HEK293 (cell line): ENCODE measurements at regions not wholly inside any gene's neighbourhood (a gene's known extent, or its start where the extent isn't known, plus 50 kb on each side); places are given as distances from the start of the nearest gene placed in this dataset.

Experiments used
- CTCF ChIA-PET: fragments of 350-600 bp; formaldehyde crosslinking; extraction: SDS; loops from one replicate; lab custom pipeline; 2021; ENCODE audit warnings: antibody characterized with exemption; lab: Yijun Ruan, JAX
- POLR2A ChIA-PET: fragments of 300-600 bp; formaldehyde crosslinking; extraction: SDS; loops from one replicate; lab custom pipeline; 2020; ENCODE audit warnings: antibody characterized with exemption, inconsistent platforms; lab: Yijun Ruan, JAX
- H3K27ac ChIP-seq: fragments of 200-500 bp; sonication (Bioruptor generic); 2 replicates; pipeline ENCODE4 v1.5.1; 2014; ENCODE audit warnings: low read depth, low read length, control low read depth, inconsistent platforms; ENCODE audit errors: extremely low read depth
- H3K36me3 ChIP-seq, 2 experiments: fragments of 200-500 bp in 1 of 2; sonication (Bioruptor generic) in 1 of 2; 1 replicate in 1 of 2; 2 replicates in 1 of 2; pipeline ENCODE4 v1.5.1; 2014 to 2017; ENCODE audit warnings: inconsistent platforms in 2 of 2, low read length in 2 of 2; ENCODE audit not compliant: control insufficient read depth in 2 of 2, insufficient read depth in 1 of 2
- H3K4me1 ChIP-seq: fragments of 200-500 bp; sonication (Bioruptor generic); 2 replicates; pipeline ENCODE4 v1.5.1; 2014; ENCODE audit warnings: mild to moderate bottlenecking, low read length, inconsistent platforms; ENCODE audit not compliant: control insufficient read depth, insufficient read depth
- H3K4me3 ChIP-seq: 2 replicates; pipeline ENCODE4 v1.5.1; 2011; ENCODE audit warnings: low read depth, mild to moderate bottlenecking, control low read depth, low read length, moderate library complexity
- H3K9me3 ChIP-seq: fragments of 200-500 bp; sonication (Bioruptor generic); 2 replicates; pipeline ENCODE4 v1.5.1; 2014; ENCODE audit warnings: low read depth, low read length, inconsistent platforms; ENCODE audit not compliant: control insufficient read depth, insufficient read depth
- FEZF1 ChIP-seq: fragments of 450-650 bp; formaldehyde crosslinking; IDR thresholded peaks from 2 replicates; pipeline ENCODE4 v1.5.1; 2016; ENCODE audit warnings: missing biosample characterization, missing genetic modification characterization
- PRDM6 ChIP-seq: fragments of 450-650 bp; formaldehyde crosslinking; IDR thresholded peaks from 2 replicates; pipeline ENCODE4 v1.5.1; 2017; ENCODE audit warnings: missing biosample characterization, missing genetic modification characterization
- SP3 ChIP-seq: fragments of 450-650 bp; formaldehyde crosslinking; IDR thresholded peaks from 2 replicates; pipeline ENCODE4 v1.5.1; 2016; ENCODE audit warnings: missing biosample characterization, missing genetic modification characterization
- TCF7L2 ChIP-seq: IDR thresholded peaks from 2 replicates; pipeline ENCODE4 v1.6.1; 2011; ENCODE audit warnings: low read depth, mild to moderate bottlenecking, inconsistent platforms, low read length, moderate library complexity, borderline replicate concordance
- ZFP3 ChIP-seq: fragments of 450-650 bp; formaldehyde crosslinking; IDR thresholded peaks from 2 replicates; pipeline ENCODE4 v1.5.1; 2016; ENCODE audit warnings: low read depth, missing biosample characterization, missing genetic modification characterization
- ZNF138 ChIP-seq: fragments of 450-650 bp; formaldehyde crosslinking; IDR thresholded peaks from 2 replicates; pipeline ENCODE4 v1.5.1; 2016; ENCODE audit warnings: missing biosample characterization, missing genetic modification characterization, borderline replicate concordance
- ZNF148 ChIP-seq: fragments of 450-650 bp; formaldehyde crosslinking; IDR thresholded peaks from 2 replicates; pipeline ENCODE4 v1.5.0; 2017; ENCODE audit warnings: missing biosample characterization, missing genetic modification characterization, borderline replicate concordance
- ZNF26 ChIP-seq: fragments of 450-650 bp; formaldehyde crosslinking; IDR thresholded peaks from 2 replicates; pipeline ENCODE4 v1.5.1; 2016; ENCODE audit warnings: missing biosample characterization, missing genetic modification characterization
- ZNF292 ChIP-seq: fragments of 450-650 bp; formaldehyde crosslinking; IDR thresholded peaks from 2 replicates; pipeline ENCODE4 v1.5.1; 2016; ENCODE audit warnings: low read depth, missing biosample characterization, missing genetic modification characterization, borderline replicate concordance
- ZNF311 ChIP-seq: fragments of 450-650 bp; formaldehyde crosslinking; IDR thresholded peaks from 2 replicates; pipeline ENCODE4 v1.5.1; 2017; ENCODE audit warnings: missing biosample characterization, missing genetic modification characterization, borderline replicate concordance
- ZNF354C ChIP-seq: fragments of 450-650 bp; formaldehyde crosslinking; IDR thresholded peaks from 2 replicates; pipeline ENCODE4 v1.5.1; 2016; ENCODE audit warnings: missing biosample characterization, missing genetic modification characterization, low read depth, borderline replicate concordance
- ZNF394 ChIP-seq: fragments of 450-650 bp; formaldehyde crosslinking; IDR thresholded peaks from 2 replicates; pipeline ENCODE4 v1.5.1; 2016; ENCODE audit warnings: missing biosample characterization, missing genetic modification characterization, mild to moderate bottlenecking, moderate library complexity, borderline replicate concordance
- ZNF423 ChIP-seq: fragments of 450-650 bp; formaldehyde crosslinking; IDR thresholded peaks from 2 replicates; pipeline ENCODE4 v1.5.1; 2016; ENCODE audit warnings: missing biosample characterization, missing genetic modification characterization
- ZNF473 ChIP-seq: fragments of 450-650 bp; formaldehyde crosslinking; IDR thresholded peaks from 2 replicates; pipeline ENCODE4 v1.5.1; 2017; ENCODE audit warnings: missing biosample characterization, missing genetic modification characterization
- ZNF677 ChIP-seq: fragments of 450-650 bp; IDR thresholded peaks from 2 replicates; pipeline ENCODE4 v1.5.0; 2018; ENCODE audit warnings: missing biosample characterization, mild to moderate bottlenecking, missing genetic modification characterization, moderate library complexity
- ZNF704 ChIP-seq: fragments of 450-650 bp; formaldehyde crosslinking; IDR thresholded peaks from 2 replicates; pipeline ENCODE4 v1.5.1; 2016; ENCODE audit warnings: missing biosample characterization, missing genetic modification characterization
- ZNF707 ChIP-seq: fragments of 450-650 bp; formaldehyde crosslinking; IDR thresholded peaks from 2 replicates; pipeline ENCODE4 v1.5.1; 2016; ENCODE audit warnings: missing biosample characterization, missing genetic modification characterization
- ZNF843 ChIP-seq: fragments of 450-650 bp; formaldehyde crosslinking; IDR thresholded peaks from 2 replicates; pipeline ENCODE4 v1.5.1; 2016; ENCODE audit warnings: missing biosample characterization, missing genetic modification characterization
- ZSCAN18 ChIP-seq: fragments of 450-650 bp; formaldehyde crosslinking; IDR thresholded peaks from 2 replicates; pipeline ENCODE4 v1.5.1; 2016; ENCODE audit warnings: missing biosample characterization, missing genetic modification characterization
- ZSCAN30 ChIP-seq: fragments of 450-650 bp; IDR thresholded peaks from 2 replicates; pipeline ENCODE4 v1.5.1; 2018; ENCODE audit warnings: missing biosample characterization, mild to moderate bottlenecking, missing genetic modification characterization, moderate library complexity

- TF ChIP-seq ZNF26 (tag by site-specific recombination): no peak
- TF ChIP-seq ZNF138 (tag by site-specific recombination): no peak
- TF ChIP-seq ZNF311 (tag by site-specific recombination): no peak
- TF ChIP-seq ZNF423 (tag by site-specific recombination): no peak
- no peak for TF ChIP-seq ZNF148
- no peak for TF ChIP-seq ZNF677 (tag by site-specific recombination)
Measured at GRCh38 chr14:66078006-66078405, 408.2 kb upstream of the CCDC196 start (continued).

- Histone ChIP-seq H3K27ac (no peak overlapping the region), H3K4me3 (no peak overlapping the region), H3K4me1 (0 out of 2 replicates have a peak, but pooled peaks cover 3% of the 10 kb centered on the region), H3K36me3 (no peaks in the 10 kb centered on the region), H3K9me3 (no peaks in the 10 kb centered on the region)
- ChIA-PET CTCF (interaction anchor here (1.5 kb wide), 1 partner anchor 12 kb away, joined by 3 read pairs; no protein-coding TSS in a partner anchor), POLR2A (no interaction called here)
- TF ChIP-seq ZNF394 (no peak), ZNF473 (tag by site-specific recombination) (no peak), ZSCAN30 (tag by site-specific recombination) (no peak), ZNF292 (no peak), ZFP3 (tag by site-specific recombination) (no peak)
Measured at GRCh38 chr14:66081594-66082376, 404.4 kb upstream of the CCDC196 start.

- no peaks in the 10 kb centered on the region for H3K4me1 ChIP-seq
- H3K9me3 ChIP-seq: no peaks in the 10 kb centered on the region
- no peaks in the 10 kb centered on the region for H3K36me3 ChIP-seq
- H3K27ac ChIP-seq: no peak overlapping the region
- no peak overlapping the region for H3K4me3 ChIP-seq
- ChIA-PET POLR2A (interaction anchor here (0.7 kb wide), 1 partner anchor 329 kb away, joined by 3 read pairs; no protein-coding TSS in a partner anchor), CTCF (interaction anchor here (0.6 kb wide), 2 partner anchors 125 to 341 kb away, joined by 3 read pairs; no protein-coding TSS in a partner anchor)
- TF ChIP-seq FEZF1 (no peak), ZNF354C (no peak), ZNF704 (tag by site-specific recombination) (no peak), ZNF707 (tag by site-specific recombination) (no peak), ZNF843 (tag by site-specific recombination) (no peak), PRDM6 (tag by site-specific recombination) (no peak), ZSCAN18 (tag by site-specific recombination) (no peak), TCF7L2 (no peak), SP3 (no peak)
Measured at GRCh38 chr14:66085224-66085623, 400.9 kb upstream of the CCDC196 start.
